ENCODE measurements at regions not wholly inside any gene's neighbourhood (a gene's known extent, or its start where the extent isn't known, plus 50 kb on each side); places are given as distances from the start of the nearest gene placed in this dataset.

DNA sequence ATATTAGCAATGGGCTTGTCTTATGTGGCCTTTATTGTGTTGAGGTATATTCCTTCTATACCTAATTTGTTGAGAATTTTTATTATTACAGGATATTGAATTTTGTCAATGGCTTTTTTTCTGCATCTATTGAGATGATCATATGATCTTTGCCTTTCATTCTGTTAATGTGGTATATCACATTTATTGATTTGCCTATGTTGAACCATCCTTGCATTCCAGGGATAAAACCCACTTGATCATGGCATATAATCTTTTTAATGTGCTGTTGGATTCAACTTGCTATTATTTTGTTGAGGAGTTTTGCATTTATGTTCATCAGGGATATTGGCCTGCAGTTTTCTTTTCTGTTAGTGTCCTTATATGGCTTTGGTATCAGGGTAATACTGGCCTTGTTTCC is 91.8 kb upstream of the KLF14 start:
- TF ChIP-seq, protein P1, sequence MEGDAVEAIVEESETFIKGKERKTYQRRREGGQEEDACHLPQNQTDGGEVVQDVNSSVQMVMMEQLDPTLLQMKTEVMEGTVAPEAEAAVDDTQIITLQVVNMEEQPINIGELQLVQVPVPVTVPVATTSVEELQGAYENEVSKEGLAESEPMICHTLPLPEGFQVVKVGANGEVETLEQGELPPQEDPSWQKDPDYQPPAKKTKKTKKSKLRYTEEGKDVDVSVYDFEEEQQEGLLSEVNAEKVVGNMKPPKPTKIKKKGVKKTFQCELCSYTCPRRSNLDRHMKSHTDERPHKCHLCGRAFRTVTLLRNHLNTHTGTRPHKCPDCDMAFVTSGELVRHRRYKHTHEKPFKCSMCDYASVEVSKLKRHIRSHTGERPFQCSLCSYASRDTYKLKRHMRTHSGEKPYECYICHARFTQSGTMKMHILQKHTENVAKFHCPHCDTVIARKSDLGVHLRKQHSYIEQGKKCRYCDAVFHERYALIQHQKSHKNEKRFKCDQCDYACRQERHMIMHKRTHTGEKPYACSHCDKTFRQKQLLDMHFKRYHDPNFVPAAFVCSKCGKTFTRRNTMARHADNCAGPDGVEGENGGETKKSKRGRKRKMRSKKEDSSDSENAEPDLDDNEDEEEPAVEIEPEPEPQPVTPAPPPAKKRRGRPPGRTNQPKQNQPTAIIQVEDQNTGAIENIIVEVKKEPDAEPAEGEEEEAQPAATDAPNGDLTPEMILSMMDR (IDR thresholded peaks at IDR 0.05), result no peak
- TF ChIP-seq POLR2A (IDR thresholded peaks at IDR 0.05), result no peak
